Stimulated activated CD4-positive, alpha-beta T cell treated with anti-CD3 and anti-CD28 coated beads, TNF-alpha, amount 100 ng/mL, for 1 hour (primary cell): ENCODE measurements at regions not wholly inside any gene's neighbourhood (a gene's known extent, or its start where the extent isn't known, plus 50 kb on each side); places are given as distances from the start of the nearest gene placed in this dataset.

Experiments used
- DNase-seq, 3 donors: peaks; one replicate each; pipeline ENCODE4 v3.0.0-alpha.2; 2020; ENCODE audit warnings: low read depth in 3 of 3, low spot score in 1 of 3

- no peak for DNase-seq
Observed at GRCh38 chr9:28801144-28801799, 1228.0 kb upstream of the C9orf72 start.

- no peak for DNase-seq
Observed at GRCh38 chr9:28805197-28805596, 1231.9 kb upstream of the C9orf72 start.

- no peak for DNase-seq
Observed at GRCh38 chr9:28808042-28808441, 1234.8 kb upstream of the C9orf72 start.

- DNase-seq: no peak
Observed at GRCh38 chr9:28810388-28811075, 1237.3 kb upstream of the C9orf72 start.

- DNase-seq: no peak
Observed at GRCh38 chr9:28820741-28821140, 1247.5 kb upstream of the C9orf72 start.

GRCh38 chr9:28821240-28821639 lies 1248.0 kb upstream of the C9orf72 start:
- no peak for DNase-seq

GRCh38 chr9:28824432-28824963 lies 1251.2 kb upstream of the C9orf72 start:
- DNase-seq: no peak

- DNase-seq: no peak
Observed at GRCh38 chr9:28832168-28832770, 1259.0 kb upstream of the C9orf72 start.

- DNase-seq: no peak
Observed at GRCh38 chr9:28834156-28834555, 1260.9 kb upstream of the C9orf72 start.

GRCh38 chr9:28839778-28840430 lies 1266.6 kb upstream of the C9orf72 start:
- no peak for DNase-seq

GRCh38 chr9:28841775-28842174 lies 1268.5 kb upstream of the C9orf72 start:
- DNase-seq: no peak

GRCh38 chr9:28847331-28847730 lies 1274.0 kb upstream of the C9orf72 start:
- DNase-seq: no peak

GRCh38 chr9:28848671-28849070 lies 1275.4 kb upstream of the C9orf72 start:
- no peak for DNase-seq

GRCh38 chr9:28853477-28853876 lies 1280.2 kb upstream of the C9orf72 start:
- no peak for DNase-seq

- DNase-seq: no peak
Observed at GRCh38 chr9:28866951-28867350, 1293.7 kb upstream of the C9orf72 start.

GRCh38 chr9:28868228-28868990 lies 1295.1 kb upstream of the C9orf72 start:
- no peak for DNase-seq

- DNase-seq: no peak
Observed at GRCh38 chr9:28882529-28882928, 1309.2 kb upstream of the C9orf72 start.

GRCh38 chr9:28883234-28883633 lies 1310.0 kb upstream of the C9orf72 start:
- DNase-seq: no peak

GRCh38 chr9:28887188-28887884 lies 1314.1 kb upstream of the C9orf72 start:
- no peak for DNase-seq

- no peak for DNase-seq
Observed at GRCh38 chr9:28888806-28889205, 1315.5 kb upstream of the C9orf72 start.
